A673 (cell line): ENCODE measurements at regions not wholly inside any gene's neighbourhood (a gene's known extent, or its start where the extent isn't known, plus 50 kb on each side); places are given as distances from the start of the nearest gene placed in this dataset.
A peak's percentile ranks its signal among the peaks of the same experiment; 100 is the strongest.

Source experiments
- EZH2 ChIP-seq: fragments of 200-600 bp; sonication (generic); IDR thresholded peaks from 2 replicates; pipeline ENCODE4 v1.6.1; 2017; ENCODE audit warnings: borderline replicate concordance, low read depth, mild to moderate bottlenecking, mixed read lengths, antibody characterized with exemption, low read length; ENCODE audit not compliant: poor library complexity, severe bottlenecking
- TF ChIP-seq, protein P1 (sequence below): fragments of 300-800, 200-600 bp; sonication (generic); conservative IDR thresholded peaks from 2 replicates; pipeline ENCODE4 v1.5.1; 2017; ENCODE audit warnings: low read depth, mild to moderate bottlenecking, antibody characterized with exemption, low read length, moderate library complexity, mixed read lengths

DNA sequence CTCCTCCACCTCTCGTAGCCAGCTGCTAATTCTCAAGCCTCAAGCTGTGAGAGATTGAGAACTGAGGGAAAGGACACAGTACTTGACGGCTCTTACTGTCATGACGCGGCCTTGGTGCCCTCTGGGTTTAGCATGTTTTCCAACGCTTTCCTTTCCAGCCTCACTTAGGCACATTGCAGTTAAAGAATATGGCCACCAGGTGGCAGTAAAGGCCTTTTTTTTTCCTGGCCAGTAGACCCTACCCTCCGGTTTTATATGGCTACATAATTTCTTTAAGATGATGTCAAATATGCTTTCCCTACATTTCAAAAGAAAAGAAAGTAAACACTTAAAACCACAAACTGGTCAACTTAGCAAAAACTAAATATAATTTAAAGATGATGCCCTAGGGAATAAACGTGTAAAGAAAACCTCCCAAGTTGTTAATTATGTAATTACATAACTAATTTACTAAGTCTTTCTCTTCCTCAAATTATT lies 56.8 kb upstream of the PRDX6 start:
- no peak for TF ChIP-seq EZH2
- TF ChIP-seq, protein P1, sequence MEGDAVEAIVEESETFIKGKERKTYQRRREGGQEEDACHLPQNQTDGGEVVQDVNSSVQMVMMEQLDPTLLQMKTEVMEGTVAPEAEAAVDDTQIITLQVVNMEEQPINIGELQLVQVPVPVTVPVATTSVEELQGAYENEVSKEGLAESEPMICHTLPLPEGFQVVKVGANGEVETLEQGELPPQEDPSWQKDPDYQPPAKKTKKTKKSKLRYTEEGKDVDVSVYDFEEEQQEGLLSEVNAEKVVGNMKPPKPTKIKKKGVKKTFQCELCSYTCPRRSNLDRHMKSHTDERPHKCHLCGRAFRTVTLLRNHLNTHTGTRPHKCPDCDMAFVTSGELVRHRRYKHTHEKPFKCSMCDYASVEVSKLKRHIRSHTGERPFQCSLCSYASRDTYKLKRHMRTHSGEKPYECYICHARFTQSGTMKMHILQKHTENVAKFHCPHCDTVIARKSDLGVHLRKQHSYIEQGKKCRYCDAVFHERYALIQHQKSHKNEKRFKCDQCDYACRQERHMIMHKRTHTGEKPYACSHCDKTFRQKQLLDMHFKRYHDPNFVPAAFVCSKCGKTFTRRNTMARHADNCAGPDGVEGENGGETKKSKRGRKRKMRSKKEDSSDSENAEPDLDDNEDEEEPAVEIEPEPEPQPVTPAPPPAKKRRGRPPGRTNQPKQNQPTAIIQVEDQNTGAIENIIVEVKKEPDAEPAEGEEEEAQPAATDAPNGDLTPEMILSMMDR: peak; percentile 90
